ENCODE measurements at regions not wholly inside any gene's neighbourhood (a gene's known extent, or its start where the extent isn't known, plus 50 kb on each side); places are given as distances from the start of the nearest gene placed in this dataset.
"Not testable (repeated sequence)": the region's sequence is repeated elsewhere in the genome, so short reads cannot be mapped to it uniquely, and the experiment has no call there.

- Histone ChIP-seq H3K79me2 (no peaks in the 10 kb centered on the region), H3K4me2 (ENCODE audit: low read length) (no peak overlapping the region), H3K27me3 (ENCODE audit: control insufficient read depth, insufficient read depth, low read length) (no peaks in the 10 kb centered on the region), H3K4me3 (ENCODE audit: low read depth, low read length) (no peak overlapping the region), H2AFZ (no peak overlapping the region), H3K27ac (no peak overlapping the region), H3K4me1 (no peaks in the 10 kb centered on the region), H3K36me3 (ENCODE audit: control insufficient read depth, insufficient read depth, low read length) (no peaks in the 10 kb centered on the region), H3K9ac (no peak overlapping the region), H3K9me3 (ENCODE audit: control insufficient read depth, low read length) (no peaks in the 10 kb centered on the region)
- TF ChIP-seq CTCF (IDR thresholded peaks at IDR 0.05): no peak
Observed at GRCh38 chr13:21310220-21310619, 133.8 kb downstream of the MRPL57 start.

GRCh38 chr13:21314976-21315375 lies 138.5 kb downstream of the MRPL57 start:
- H3K36me3 ChIP-seq (ENCODE audit: control insufficient read depth, insufficient read depth, low read length); H3K27me3 ChIP-seq (ENCODE audit: control insufficient read depth, insufficient read depth, low read length); H3K79me2 ChIP-seq; H3K4me1 ChIP-seq; H3K4me3 ChIP-seq (ENCODE audit: low read depth, low read length); H3K9ac ChIP-seq; H3K27ac ChIP-seq; H3K4me2 ChIP-seq (ENCODE audit: low read length); H2AFZ ChIP-seq; H3K9me3 ChIP-seq (ENCODE audit: control insufficient read depth, low read length): not testable (repeated sequence)

- no peak overlapping the region for H3K4me3 ChIP-seq (ENCODE audit: low read depth, low read length)
- H3K9me3 ChIP-seq (ENCODE audit: control insufficient read depth, low read length): no peaks in the 10 kb centered on the region
- H3K79me2 ChIP-seq: no peaks in the 10 kb centered on the region
- no peaks in the 10 kb centered on the region for H3K4me1 ChIP-seq
- H3K4me2 ChIP-seq (ENCODE audit: low read length): no peak overlapping the region
- H2AFZ ChIP-seq: no peak overlapping the region
- H3K9ac ChIP-seq: no peak overlapping the region
- H3K27ac ChIP-seq: no peak overlapping the region
- H3K36me3 ChIP-seq (ENCODE audit: control insufficient read depth, insufficient read depth, low read length): no peaks in the 10 kb centered on the region
- H3K27me3 ChIP-seq (ENCODE audit: control insufficient read depth, insufficient read depth, low read length): no peaks in the 10 kb centered on the region
- no peak for TF ChIP-seq CTCF (IDR thresholded peaks at IDR 0.05)
Observed at GRCh38 chr13:21316376-21316775, 139.9 kb downstream of the MRPL57 start.

GRCh38 chr13:21318891-21319532 lies 140.1 kb downstream of the ZDHHC20 start:
- Histone ChIP-seq H3K9ac (no peak overlapping the region), H3K27ac (no peak overlapping the region), H3K79me2 (no peaks in the 10 kb centered on the region), H3K4me3 (ENCODE audit: low read depth, low read length) (no peak overlapping the region), H3K4me1 (no peaks in the 10 kb centered on the region), H3K9me3 (ENCODE audit: control insufficient read depth, low read length) (no peaks in the 10 kb centered on the region), H2AFZ (no peak overlapping the region), H3K36me3 (ENCODE audit: control insufficient read depth, insufficient read depth, low read length) (no peaks in the 10 kb centered on the region), H3K4me2 (ENCODE audit: low read length) (no peak overlapping the region), H3K27me3 (ENCODE audit: control insufficient read depth, insufficient read depth, low read length) (no peaks in the 10 kb centered on the region)
- TF ChIP-seq CTCF (IDR thresholded peaks at IDR 0.05): no peak

GRCh38 chr13:21319869-21320641 lies 139.0 kb downstream of the ZDHHC20 start:
- H2AFZ ChIP-seq: no peak overlapping the region
- no peak for TF ChIP-seq CTCF (IDR thresholded peaks at IDR 0.05)
- H3K9me3 ChIP-seq (ENCODE audit: control insufficient read depth, low read length): no peaks in the 10 kb centered on the region
- no peak overlapping the region for H3K4me3 ChIP-seq (ENCODE audit: low read depth, low read length)
- H3K4me2 ChIP-seq (ENCODE audit: low read length): no peak overlapping the region
- H3K4me1 ChIP-seq: no peaks in the 10 kb centered on the region
- no peaks in the 10 kb centered on the region for H3K79me2 ChIP-seq
- H3K36me3 ChIP-seq (ENCODE audit: control insufficient read depth, insufficient read depth, low read length): no peaks in the 10 kb centered on the region
- H3K27ac ChIP-seq: no peak overlapping the region
- no peak overlapping the region for H3K9ac ChIP-seq
- no peaks in the 10 kb centered on the region for H3K27me3 ChIP-seq (ENCODE audit: control insufficient read depth, insufficient read depth, low read length)
